SHP77 treated with DMSO at 0.1 percent for 48 hours (cell line): ENCODE measurements at regions not wholly inside any gene's neighbourhood (a gene's known extent, or its start where the extent isn't known, plus 50 kb on each side); places are given as distances from the start of the nearest gene placed in this dataset.
A peak's percentile ranks its signal among the peaks of the same experiment; 100 is the strongest.
"Not testable (repeated sequence)": the region's sequence is repeated elsewhere in the genome, so short reads cannot be mapped to it uniquely, and the experiment has no call there.

Experiments used
- DNase-seq: peaks from one replicate; lab custom pipeline; 2025; lab: John Stamatoyannopoulos, UW

DNA sequence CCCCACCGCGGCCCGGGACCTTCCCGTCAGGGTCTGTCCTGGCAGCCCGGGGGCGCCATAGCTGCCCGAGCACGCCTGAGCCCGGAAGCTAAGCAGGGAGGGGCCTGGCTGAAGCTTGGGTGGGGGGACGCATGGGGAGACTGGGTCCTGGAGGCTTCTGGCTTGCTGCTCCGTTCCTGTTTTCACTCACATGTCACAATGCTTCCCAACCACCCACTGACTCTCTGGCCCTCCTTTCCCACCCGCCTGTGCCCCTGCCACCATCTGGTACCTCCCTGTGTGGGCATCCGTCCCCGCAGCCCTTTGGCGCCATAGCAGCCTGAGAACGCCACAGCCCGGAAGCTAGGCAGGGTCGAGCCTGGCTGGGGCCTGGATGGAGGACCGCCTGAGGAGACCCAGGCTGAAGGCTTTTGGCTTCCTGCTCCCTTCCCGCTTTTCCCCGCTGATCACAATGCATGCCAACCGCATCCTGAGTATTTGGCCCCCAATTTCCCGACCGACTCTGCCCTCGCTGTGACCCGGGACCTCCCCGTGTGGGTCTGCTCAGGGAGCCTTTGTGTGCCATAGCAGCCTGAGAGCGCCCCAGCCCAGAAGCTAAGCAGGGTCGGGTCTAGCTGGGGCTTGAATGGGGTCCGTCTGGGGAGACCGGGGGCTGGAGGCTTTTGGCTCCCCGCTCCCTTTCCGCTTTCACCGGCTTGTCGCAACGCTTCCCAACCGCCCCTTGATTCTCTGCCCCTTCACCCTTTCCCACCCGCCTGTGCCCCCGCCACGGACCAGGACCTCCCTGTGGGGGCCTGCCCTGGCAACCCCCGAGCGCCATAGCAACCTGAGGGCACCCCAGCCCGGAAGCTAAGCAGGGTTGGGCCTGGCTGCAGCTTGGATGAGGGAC is 2290.1 kb downstream of the TP53TG3F start:
- DNase-seq = no peak

DNA sequence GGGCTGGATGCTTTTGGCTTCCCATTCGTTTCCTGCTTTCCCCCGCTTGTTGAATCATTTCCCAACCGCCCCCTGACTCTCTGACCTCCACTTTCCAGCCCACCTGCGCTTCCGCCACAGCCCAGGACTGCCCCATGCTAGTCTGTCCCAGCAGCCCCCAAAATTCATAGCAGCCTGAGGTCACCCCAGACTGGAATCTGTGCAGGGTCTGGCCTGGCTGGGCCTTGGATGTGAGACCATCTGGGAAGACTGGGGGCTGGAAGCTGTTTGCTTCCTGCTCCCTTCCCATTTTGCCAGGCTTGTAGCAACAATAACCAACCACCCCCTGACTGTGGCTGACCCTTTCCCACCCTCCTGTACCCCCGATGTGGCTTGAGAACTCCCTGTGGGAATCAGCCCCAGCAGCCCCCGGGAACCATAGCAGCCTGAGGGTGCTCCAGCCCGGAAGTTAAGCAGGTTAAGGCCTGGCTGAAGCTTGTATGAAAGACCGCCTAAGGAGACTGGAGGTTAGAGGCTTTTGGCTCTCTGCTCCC is 2290.8 kb downstream of the TP53TG3F start:
- DNase-seq = no peak

DNA sequence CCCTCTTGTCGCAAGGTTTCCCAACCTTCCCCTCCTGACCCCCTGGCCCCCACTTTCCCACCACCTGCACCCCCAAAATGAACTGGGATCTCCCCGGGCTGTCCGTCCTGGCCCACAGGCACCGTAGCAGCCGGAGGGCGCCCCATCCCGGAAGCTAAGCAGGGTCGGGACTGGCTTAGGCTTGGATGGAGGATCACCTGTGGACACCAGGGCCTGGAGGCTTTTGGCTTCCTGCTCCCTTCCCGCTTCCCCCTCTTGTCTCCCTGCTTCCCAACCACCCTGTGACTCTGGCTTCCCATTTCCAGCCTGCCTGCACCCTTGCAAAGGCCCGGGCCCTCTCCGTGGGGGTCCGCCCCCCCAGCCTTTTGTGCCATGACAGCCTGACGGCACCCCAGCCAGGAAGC is 2291.3 kb downstream of the TP53TG3F start:
- no peak for DNase-seq

DNA sequence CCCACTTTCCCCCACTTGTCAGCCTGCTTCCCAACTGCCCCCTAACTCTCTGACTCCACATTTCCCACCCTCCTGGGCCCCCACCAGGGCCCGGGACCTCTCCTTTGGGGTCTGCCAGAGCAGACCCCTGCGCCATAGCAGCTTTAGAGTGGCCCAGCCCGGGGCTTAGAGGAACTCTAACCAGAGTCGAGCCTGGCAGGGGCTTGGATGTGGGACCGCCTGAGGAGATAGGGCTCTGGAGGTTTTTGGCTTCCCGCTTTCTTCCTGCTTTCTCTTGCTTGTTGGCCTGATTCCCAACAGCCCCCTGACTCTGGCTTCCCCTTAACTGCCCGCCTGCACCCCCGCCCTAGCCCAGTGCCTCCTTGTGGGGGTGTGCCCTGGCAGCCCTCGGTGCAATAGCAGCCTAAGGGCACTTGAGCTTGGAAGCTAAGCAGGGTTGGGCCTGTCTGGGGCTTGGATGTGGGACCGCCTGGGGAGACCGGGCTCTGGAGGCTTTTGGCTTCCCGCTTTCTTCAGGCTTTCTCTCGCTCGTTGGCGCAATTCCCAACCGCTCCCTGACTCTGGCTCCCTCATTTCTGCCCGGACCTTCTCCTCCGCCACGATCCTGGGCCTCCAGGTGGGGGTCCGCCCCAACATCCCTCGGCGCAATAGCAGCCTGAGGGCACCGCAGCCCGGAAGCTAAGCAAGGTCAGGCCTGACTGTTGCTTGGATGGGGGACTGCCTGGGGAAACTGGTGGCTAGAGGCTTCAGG is 2292.0 kb downstream of the TP53TG3F start:
- no peak for DNase-seq

DNA sequence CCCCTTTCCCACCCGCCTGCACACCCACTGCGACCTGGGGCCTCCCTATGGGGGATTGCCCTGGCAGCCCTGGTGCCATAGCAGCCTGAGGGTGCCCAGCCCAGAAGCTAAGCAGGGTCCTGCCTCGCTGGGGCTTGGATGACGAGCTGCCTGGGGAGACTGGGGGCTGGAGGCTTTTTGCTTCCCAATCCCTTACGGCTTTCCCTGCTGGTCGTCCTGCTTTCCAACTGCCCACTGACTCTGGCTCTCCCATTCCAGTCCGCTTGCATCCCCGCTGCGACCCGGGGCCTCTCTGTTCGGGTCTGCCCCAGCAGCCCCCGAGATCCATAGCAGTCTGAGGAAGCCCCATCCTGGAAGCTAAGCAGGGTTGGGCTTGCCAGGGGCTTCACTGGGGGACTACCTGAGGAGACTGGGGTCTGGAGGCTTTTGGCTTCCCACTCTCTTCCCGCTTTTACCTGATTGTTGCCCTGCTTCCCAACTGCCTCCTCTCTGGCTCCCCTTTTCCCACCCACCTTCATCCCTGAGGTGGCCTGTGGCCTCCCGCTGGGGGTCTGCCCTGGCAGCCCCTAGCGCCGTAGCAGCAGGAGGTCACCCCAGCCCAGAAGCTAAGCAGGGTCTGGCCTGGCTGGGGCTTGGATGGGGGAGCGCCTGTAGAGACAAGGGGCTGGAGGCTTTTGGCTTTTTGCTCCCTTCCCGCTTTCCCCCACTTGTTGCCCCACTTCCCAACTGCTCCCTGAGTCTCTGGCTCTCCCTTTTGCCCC is 2292.8 kb downstream of the TP53TG3F start:
- no peak for DNase-seq

DNA sequence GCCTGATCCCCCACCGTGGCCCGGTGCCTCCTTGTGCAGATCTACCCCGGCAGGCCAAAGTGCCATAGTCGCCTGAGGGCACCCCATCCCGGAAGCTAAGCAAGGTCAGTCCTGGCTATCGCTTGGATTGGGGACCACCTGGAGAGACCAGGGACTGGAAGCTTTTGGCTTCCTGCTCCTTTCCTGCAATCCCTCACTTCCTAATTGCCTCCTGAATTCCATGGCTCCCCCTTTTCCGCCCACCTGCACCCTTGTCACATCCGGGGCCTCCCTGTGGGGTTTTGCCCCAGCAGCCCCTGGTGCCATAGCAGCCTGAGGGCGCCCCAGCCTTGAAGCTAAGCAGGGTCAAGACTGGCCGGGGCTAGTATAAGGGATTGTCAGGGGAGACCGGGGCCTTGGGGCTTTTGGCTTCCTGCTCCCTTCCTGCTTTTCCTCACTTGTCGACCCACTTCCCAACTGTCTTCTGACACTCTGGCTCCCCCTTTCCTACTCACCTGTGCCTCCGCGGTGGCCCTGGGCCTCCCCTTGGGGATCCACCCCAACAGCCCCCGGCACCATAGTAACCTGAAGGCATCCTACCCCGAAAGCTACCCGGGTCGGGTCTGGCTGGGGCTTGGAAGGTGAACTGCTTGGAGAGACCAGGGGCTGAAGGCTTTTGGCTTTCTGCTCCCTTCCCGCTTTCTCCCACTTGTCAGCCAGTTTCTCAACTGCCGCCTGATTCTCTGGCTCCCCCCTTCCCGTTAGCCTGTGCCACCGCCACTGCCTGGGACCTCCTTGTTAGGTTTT is 2293.6 kb downstream of the TP53TG3F start:
- DNase-seq = no peak

DNA sequence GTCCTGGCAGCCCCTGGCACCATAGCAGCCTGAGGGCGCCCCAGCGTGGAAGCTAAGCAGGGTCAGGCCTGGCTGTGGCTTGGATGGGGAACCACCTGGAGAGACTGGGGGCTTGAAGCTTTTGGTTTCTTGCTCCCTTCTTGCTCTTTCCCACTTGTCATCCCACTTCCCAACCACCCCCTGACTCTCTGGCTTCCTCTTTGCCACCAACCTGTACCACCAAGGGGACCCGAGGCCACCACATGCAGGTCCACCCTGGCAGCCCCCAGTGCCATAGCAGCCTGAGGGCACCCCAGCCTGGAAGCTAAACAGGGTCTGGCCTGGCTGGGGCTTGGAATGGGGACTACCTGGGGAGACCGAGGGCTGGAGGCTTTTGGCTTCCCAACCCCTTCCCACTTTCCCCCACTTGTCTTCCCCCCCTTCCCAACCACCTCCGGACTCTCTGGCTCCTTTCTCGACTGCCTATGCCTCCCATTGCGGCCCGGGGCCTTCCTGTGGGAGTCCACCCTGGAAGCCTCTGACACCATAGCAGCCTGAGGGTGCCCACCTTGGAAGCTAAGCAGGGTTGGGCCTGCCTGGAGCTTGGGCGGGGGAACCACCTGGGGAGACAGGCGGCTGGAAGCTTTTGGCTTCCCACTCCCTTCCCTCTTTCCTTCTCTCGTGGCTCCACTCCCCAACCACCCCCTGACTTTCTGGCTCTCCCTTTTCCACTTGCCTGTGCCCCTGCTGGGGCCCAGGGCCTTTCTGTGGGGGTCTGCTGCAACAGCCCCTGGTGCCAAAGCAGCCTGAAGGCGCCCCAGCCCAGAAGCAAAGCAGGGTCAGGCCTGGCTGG is 2294.4 kb downstream of the TP53TG3F start:
- DNase-seq = no peak

DNA sequence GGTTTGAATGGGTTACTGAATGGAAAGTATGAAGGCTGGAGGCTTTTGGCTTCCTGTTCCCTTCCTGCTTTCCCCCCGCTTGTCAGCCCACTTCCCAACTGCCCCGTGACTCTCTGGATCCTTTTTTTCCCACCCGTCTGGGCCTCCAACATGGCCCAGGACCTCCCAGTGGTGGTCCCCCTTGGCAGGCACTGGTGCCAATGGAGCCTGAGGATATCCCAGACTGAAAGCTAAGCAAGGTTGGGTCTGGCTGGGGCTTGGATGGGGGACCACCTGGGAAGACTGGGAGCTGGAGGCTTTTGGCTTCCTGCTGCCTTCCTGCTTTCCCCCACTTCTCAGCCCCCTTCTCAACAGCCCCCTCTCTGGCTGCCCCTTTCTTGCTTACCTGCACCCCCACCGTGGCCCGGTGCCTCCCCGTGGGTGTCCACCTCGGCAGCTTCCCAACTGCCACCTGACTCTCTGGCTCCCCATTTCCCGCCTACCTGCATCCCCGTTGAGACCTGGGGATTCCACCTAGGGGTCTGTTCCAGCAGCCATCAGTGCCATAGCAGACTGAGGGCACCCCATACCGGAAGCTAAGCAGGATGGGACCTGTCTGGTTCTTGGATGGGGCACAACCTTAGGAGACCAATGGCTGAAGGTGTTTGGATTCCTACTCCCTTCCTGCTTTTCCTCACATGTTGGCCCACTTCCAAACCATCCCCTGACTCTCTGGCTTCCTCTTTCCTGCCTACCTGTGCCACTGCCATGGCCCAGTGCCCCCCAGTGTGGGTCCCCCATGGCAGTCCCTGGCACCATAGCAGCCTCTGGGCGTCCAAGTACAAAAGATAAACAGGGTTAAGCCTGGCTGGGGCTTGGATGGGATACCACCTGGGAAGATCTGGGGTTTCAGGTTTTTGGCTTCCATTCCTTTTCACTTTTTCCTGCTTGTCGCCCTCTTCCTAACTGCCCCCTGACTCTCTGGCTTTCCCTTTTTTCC is 2295.3 kb downstream of the TP53TG3F start:
- no peak for DNase-seq

DNA sequence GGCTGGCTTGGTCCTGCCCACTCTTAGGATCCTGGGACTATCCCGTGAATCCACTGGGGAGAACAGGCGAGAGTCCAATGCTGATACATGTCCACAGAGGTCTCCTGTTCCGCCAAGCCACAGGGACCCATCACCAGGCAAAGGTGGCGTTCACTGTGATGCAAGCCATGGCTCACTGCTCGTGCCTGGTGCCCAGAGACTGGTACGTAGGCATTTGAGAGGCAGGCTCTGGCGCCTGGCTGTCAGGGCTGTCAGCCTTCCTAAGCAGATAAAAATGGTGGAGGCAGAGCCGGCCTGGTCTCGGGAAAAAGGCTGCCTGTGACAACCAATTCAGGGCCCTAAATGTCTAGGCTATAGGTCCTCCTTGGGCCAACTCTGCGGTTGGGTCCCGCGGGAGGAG is 2329.0 kb downstream of the TP53TG3F start:
- DNase-seq = no peak

DNA sequence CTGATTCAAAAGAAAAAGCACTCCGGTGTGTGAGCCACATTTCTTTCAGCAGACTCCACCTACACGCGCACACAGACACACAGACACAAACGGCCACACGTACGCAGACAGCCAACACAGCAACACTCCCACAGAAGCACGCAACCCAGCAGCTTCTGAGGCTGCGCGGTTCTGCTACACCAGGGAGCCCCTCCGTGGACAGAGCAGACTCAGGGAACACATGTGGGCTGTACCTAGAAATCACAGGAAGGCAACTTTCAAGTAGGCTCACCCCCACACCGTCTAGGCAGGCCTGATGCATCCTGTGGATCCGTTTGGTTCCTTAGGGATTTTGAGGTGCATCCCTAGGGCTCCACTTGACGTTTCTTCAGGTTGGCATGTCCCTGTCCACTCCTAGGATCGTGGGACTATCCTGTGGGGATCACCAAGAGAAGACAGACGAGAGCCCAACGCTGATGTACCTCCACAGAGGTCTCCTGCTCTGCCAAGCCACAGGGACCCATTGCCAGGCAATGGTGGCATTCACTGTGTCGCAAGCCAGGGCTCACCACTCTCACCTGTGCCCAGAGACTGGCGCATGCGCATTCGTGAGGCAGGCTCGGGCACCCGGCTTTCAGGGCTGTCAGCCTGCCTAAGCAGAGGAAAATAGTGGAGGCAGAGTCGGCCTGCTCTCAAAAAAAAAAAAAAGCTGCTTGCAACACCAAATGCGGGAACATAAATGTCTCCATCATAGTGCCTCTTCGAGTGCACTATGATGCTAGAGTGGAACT is 2333.3 kb downstream of the TP53TG3F start:
- no peak for DNase-seq

DNA sequence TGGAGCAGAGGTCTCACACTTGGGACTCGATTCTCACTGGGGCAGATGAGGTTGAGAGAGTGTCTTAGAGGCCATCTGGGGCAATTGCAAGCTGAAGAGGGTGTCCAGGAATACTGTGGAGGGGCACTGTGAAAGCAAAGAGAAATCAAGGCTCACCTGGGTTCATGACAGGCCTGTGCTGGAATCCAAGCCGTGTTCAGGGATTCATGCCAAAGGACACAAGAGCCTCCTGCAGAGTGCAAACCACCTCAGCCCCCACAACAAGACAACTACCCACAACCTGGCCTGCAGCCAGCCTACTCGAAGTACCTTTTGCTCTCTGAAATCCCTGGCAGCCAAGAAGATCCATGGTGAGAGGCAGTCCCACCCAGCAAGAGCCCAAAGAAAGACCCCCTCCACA is 2334.2 kb downstream of the TP53TG3F start:
- DNase-seq = no peak

DNA sequence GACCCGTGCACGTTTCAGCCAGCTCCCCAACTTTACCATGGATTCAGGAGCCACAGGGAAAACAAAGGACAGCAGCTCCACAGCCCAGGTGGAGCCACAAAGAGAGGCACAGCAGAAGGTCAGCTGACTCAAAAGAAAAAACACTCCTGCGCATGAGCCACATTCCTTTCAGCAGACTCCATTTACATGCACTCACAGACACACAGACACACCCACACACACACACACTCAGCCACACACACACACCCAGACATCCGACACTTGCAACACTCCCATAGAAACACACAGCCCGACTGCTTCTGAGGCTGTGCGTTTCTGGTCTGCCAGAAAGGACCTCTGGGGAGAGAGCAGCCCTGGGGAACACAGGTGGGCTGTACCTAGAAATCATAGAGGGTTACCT is 2335.5 kb downstream of the TP53TG3F start:
- no peak for DNase-seq

DNA sequence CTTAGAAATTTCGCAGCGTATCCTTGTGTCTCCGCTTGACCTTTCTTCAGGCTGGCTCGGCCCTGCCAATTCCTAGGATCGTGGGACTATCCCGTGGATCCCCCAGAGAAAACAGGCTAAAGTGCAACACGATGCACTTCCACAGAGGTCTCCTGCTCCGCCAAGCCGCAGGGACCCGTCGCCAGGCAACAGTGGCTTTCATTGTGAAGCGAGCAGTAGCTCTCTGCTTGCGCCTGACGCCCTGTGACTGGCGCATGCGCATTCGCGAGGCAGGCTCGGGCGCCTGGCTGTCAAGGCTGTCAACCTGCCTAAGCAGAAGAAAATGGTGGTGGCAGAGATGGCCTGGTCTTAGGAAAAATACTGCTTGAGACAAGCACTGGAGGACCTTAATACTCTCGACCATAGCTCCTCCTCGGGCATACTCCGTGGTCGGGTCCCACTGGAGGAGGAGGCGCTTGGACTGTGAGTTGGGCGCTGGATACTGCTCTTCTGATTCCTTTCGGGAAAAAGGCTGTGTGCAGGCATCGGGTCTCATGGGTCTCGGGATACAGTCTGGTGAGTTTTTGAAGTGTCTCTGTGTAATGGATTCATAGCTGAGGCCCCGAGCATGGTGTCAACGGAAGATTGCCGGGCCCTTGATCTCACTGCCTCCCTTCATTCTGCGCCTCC is 2336.1 kb downstream of the TP53TG3F start:
- DNase-seq = peak; percentile 53

DNA sequence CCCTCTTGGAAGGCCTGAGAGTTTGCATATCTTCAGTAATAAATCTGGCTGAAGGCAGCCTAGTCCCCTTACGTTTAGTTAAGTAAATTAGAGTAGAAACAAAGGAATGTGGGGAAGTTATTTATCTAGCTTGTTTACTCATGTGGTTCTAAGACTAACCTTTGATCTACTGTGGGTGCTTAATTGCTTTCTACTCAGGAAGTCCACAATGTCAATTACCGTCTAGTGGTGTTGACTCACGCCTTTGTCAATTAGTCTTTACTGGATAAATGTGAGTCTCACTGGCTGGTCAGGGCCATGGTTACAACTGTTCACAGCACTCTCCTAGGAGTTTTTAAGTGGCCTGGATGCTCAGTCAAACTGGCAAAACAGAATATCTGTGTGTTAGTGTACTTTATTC is 2338.4 kb downstream of the TP53TG3F start:
- DNase-seq = no peak

DNA sequence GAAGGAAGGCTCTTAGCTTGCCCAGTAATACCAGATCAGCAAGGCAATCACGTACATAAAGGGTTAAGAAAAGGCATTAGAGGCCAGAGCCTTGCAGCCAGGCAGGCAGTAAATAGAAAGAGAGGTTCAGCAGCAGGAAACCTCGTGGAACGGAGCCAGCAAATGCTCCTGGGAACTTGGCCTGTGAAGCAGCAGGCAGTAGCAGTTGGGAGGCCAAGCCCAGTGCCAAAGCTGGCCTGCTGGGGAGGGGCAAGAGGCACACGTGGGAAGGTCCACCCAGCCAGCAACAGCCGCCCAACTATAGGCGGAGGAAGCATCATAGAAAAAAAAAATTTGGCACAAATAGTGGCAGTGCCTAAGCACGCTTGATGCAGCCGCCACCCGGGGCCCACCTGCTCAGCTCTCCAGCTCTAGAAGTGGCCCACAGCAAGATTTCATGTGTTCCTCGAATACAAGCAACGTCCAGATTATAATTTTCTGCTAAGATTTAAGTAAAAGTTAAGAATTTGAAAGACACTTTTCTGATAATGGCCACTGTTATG is 2339.5 kb downstream of the TP53TG3F start:
- DNase-seq = peak; percentile 95

DNA sequence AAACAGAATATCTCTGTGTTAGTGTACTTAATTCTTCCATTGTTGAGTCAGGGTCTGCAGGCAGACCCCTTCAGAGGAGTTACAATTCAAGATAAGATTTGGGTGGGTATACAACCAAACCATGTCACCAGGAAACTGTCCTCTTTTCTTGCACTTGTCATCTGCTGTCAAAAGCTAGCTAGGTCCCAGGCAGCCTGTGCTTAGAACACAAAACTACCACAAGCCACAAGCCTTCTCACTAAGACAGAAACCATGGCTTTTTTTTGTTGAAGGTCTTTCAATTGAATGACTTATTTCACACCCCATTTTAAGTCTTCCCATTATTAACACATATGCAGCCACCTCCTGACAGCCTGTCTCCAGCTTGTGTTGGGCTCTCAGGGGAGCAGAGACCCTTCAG is 2345.1 kb downstream of the TP53TG3F start:
- not testable (repeated sequence) for DNase-seq

DNA sequence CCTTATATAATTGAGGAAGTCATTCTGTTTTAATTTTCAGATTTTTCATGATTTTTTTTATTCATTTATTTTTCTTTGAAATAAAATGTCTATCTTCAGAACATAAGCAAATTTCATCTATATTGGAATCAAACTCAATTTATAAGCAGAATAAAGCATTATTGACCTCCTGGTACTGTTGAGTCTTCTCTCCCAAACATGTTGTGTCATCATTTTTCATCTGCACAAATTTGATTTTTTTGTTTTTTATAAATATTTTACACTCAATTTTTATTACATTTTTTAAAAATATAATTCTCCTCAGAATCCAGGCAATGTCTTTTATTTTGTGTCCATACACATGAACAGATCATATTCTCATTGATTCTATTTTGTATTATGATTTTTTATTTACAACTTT is 2363.9 kb downstream of the TP53TG3F start:
- DNase-seq = no peak

DNA sequence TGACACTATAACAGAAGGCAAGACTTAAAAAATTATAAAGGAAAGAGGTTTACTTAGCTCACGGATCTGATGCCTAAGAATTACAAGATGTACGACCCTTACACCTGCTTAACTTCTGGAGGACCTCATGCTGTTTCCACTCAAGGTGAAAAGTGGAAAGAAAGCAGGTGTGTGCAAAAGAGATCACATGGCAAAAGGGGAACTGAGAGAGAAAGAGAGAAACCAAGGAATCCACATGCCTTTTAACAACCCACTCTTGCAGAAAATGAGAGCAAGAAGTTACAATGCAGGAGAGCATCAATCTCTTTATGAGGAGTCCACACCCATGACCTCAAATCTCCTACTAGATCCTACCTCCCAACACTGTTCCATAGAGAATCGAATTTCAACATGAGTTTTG is 2382.2 kb downstream of the TP53TG3F start:
- no peak for DNase-seq
